Epithelial cell of proximal tubule (primary cell): ENCODE measurements at regions not wholly inside any gene's neighbourhood (a gene's known extent, or its start where the extent isn't known, plus 50 kb on each side); places are given as distances from the start of the nearest gene placed in this dataset.

ENCODE experiments used
- DNase-seq: peaks from one replicate; pipeline ENCODE4 v3.0.0-alpha.2; 2011; ENCODE audit warnings: low read depth
- H3K4me3 ChIP-seq: 2 replicates; pipeline ENCODE4 v1.5.1; 2011; ENCODE audit warnings: low read depth, mild to moderate bottlenecking, low read length
- TF ChIP-seq, protein P1 (sequence below): conservative IDR thresholded peaks from 2 replicates; pipeline ENCODE4 v1.5.1; 2012; ENCODE audit warnings: low read depth, mild to moderate bottlenecking, low read length

- no peak for DNase-seq
- TF ChIP-seq, protein P1, sequence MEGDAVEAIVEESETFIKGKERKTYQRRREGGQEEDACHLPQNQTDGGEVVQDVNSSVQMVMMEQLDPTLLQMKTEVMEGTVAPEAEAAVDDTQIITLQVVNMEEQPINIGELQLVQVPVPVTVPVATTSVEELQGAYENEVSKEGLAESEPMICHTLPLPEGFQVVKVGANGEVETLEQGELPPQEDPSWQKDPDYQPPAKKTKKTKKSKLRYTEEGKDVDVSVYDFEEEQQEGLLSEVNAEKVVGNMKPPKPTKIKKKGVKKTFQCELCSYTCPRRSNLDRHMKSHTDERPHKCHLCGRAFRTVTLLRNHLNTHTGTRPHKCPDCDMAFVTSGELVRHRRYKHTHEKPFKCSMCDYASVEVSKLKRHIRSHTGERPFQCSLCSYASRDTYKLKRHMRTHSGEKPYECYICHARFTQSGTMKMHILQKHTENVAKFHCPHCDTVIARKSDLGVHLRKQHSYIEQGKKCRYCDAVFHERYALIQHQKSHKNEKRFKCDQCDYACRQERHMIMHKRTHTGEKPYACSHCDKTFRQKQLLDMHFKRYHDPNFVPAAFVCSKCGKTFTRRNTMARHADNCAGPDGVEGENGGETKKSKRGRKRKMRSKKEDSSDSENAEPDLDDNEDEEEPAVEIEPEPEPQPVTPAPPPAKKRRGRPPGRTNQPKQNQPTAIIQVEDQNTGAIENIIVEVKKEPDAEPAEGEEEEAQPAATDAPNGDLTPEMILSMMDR, result no peak
- no peak overlapping the region for H3K4me3 ChIP-seq
Measured at GRCh38 chr22:48106715-48107259, 1344.3 kb downstream of the TBC1D22A start.

DNA sequence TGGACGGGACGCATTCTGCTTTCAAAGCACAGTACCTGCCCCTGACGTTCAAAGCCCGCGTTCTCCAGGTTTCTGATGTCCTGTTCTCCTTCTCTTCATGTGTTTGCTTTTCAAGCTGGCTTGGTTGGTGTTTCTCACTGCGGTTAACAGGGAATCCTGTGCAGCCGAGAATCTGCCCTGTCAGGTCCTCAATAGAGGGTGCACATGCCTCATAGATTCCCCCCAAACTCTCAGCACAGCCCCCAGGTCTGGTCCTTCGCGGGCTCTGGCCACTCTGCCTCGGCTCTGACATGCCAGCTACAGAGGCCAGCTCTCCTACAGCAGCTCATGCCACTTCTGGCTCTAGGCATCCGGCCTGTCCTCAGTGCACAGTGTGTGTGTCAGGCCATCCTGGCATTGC is 1343.8 kb downstream of the TBC1D22A start:
- no peak for DNase-seq
- no peak overlapping the region for H3K4me3 ChIP-seq
- TF ChIP-seq, protein P1, result no peak

GRCh38 chr22:48105259-48105658 is 1342.8 kb downstream of the TBC1D22A start:
- TF ChIP-seq, protein P1, result no peak
- no peak overlapping the region for H3K4me3 ChIP-seq
- no peak for DNase-seq

GRCh38 chr22:48104766-48105165 is 1342.3 kb downstream of the TBC1D22A start:
- DNase-seq, result no peak
- TF ChIP-seq, protein P1, result no peak
- no peak overlapping the region for H3K4me3 ChIP-seq

- TF ChIP-seq, protein P1, result no peak
- no peak overlapping the region for H3K4me3 ChIP-seq
- no peak for DNase-seq
Measured at GRCh38 chr22:48104102-48104738, 1341.8 kb downstream of the TBC1D22A start.

- no peak for DNase-seq
- TF ChIP-seq, protein P1, result no peak
- no peak overlapping the region for H3K4me3 ChIP-seq
Measured at GRCh38 chr22:48103126-48103875, 1340.9 kb downstream of the TBC1D22A start.

DNA sequence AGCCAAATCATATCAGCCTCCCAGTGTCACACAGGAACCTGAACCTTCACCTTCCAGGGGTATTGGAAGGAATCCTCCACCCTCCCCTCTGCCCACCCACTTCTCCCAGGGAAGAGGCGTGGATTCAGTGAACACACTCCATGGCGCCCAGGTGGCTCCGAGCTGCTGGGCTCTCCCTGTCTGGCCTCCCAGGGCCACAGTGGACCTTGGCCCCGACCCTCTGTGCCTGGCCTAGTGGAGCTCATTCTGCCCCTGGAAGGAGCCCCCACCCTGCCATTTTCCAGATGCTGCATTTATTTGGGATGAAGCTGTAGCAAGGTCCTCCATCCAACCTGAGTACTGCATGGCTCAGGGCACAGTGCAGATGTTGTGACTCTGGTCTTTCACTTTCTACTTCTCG is 1340.1 kb downstream of the TBC1D22A start:
- TF ChIP-seq, protein P1, result no peak
- DNase-seq, result no peak
- no peak overlapping the region for H3K4me3 ChIP-seq
